ENCODE measurements at regions not wholly inside any gene's neighbourhood (a gene's known extent, or its start where the extent isn't known, plus 50 kb on each side); places are given as distances from the start of the nearest gene placed in this dataset.

DNA sequence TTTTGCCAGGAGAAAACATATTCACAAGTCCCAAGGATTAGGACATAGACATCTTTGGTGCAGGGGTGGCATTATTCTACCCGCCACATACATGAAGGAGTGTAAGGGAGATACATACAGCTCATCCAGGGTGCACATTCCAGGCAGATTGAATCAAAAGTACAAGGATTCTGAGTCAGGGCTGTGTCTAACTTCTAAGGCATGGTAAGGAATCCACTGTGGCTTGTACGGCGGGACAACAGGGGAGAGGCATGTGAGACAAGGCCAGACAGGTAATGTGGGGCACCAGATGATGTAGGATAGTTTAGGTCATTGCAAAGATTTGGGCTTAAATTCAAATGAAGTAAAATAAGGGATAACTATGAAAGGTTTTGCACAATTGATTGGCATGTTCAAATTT is 780.9 kb downstream of the C6orf118 start:
- TF ChIP-seq, protein P1, sequence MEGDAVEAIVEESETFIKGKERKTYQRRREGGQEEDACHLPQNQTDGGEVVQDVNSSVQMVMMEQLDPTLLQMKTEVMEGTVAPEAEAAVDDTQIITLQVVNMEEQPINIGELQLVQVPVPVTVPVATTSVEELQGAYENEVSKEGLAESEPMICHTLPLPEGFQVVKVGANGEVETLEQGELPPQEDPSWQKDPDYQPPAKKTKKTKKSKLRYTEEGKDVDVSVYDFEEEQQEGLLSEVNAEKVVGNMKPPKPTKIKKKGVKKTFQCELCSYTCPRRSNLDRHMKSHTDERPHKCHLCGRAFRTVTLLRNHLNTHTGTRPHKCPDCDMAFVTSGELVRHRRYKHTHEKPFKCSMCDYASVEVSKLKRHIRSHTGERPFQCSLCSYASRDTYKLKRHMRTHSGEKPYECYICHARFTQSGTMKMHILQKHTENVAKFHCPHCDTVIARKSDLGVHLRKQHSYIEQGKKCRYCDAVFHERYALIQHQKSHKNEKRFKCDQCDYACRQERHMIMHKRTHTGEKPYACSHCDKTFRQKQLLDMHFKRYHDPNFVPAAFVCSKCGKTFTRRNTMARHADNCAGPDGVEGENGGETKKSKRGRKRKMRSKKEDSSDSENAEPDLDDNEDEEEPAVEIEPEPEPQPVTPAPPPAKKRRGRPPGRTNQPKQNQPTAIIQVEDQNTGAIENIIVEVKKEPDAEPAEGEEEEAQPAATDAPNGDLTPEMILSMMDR (IDR thresholded peaks at IDR 0.05; ENCODE audit: insufficient read depth, low read length, poor library complexity, severe bottlenecking), result no peak
- Histone ChIP-seq H3K27me3 (replicated peaks; ENCODE audit: control insufficient read depth, insufficient read depth, low read length) (no peaks in the 10 kb centered on the region), H3K4me3 (replicated peaks; ENCODE audit: low read depth, low read length) (no peak overlapping the region), H3K36me3 (ENCODE audit: control insufficient read depth, insufficient read depth, low read length) (no peaks in the 10 kb centered on the region)
- no peak for DNase-seq (ENCODE audit: extremely low read depth, insufficient read length)

DNA sequence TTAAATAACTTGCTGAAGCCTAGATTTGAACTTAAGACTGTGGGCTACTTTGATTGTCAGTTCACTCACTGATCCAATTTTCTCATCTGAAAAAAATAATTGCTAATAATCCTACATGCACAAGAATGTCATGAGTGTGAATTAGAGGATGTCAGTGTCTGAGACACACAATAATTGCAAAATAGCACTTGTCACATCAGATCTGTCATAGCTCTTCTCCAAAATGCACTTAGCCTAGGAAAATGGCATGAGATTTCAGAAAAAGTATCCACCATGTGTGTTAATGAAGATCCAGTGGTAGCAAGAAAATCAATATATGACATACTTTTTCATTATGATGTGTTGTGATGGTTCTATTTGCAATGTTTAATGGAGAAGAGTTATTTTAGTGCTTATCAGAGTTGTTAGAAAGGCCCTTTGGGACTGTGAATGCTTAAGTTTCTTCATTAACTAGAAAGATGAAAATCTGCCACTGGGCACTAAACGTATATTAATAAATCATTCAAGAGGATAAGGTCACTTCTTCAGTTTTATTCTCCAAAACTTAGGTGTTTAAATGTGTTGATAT is 786.2 kb downstream of the C6orf118 start:
- no peak for DNase-seq (ENCODE audit: extremely low read depth, insufficient read length)
- no peaks in the 10 kb centered on the region for H3K27me3 ChIP-seq (replicated peaks; ENCODE audit: control insufficient read depth, insufficient read depth, low read length)
- H3K36me3 ChIP-seq (ENCODE audit: control insufficient read depth, insufficient read depth, low read length), result no peaks in the 10 kb centered on the region
- TF ChIP-seq, protein P1 (IDR thresholded peaks at IDR 0.05; ENCODE audit: insufficient read depth, low read length, poor library complexity, severe bottlenecking), result no peak
- H3K4me3 ChIP-seq (replicated peaks; ENCODE audit: low read depth, low read length), result no peak overlapping the region

DNA sequence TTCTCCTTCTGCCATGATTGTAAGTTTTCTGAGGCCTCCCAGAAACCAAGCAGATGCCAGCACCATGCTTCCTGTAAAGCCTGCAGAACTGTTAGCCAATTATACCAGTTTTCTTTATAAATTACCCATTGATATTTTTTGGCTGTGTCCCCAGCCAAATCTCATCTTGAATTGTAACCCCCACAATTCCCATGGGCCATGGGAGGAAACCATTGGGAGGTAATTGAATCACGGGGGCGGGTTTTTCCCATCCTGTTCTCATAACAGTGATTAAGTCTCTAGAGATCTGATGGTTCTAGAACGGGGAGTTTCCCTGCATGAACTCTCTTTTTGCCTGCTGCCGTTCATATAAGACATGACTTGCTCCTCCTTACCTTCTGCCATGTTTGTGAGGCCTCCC is 788.5 kb downstream of the C6orf118 start:
- TF ChIP-seq, protein P1 (IDR thresholded peaks at IDR 0.05; ENCODE audit: insufficient read depth, low read length, poor library complexity, severe bottlenecking), result no peak
- Histone ChIP-seq H3K36me3 (ENCODE audit: control insufficient read depth, insufficient read depth, low read length) (no peaks in the 10 kb centered on the region), H3K27me3 (replicated peaks; ENCODE audit: control insufficient read depth, insufficient read depth, low read length) (no peaks in the 10 kb centered on the region)

DNA sequence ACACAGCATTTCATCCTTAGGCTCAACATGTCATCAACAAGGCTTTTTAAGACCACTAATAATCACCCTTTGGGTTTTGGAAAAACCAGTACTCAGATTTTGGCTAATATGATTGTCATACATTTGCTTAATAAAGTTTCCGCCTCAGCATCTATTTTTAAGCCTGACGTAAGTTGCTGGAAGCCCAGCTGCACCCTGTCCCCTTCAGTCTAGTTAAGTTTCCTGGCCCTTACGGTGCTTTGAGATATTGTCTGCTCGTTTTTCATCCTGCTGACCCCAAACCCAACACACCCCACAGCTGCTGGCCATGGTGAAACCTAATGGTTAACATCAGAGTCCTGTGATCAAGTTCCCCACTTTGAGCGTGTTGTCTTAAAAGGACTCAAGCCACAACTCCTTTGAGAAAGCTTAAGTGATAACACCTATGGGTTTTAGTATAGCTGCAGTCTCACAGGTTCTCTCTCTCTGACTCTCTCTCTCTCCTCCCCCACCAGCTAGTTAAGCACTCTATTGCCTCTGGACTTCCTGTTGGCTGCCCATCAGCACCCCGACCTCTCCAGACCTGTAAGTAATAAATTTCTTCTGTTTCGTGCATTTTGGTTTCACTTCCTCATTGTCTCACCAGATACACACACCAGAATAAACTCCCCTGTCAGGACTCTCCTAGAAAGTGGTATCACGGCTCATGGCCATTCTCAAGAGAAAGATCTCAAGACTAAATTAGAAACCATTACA is 802.0 kb downstream of the C6orf118 start:
- TF ChIP-seq, protein P1 (IDR thresholded peaks at IDR 0.05; ENCODE audit: insufficient read depth, low read length, poor library complexity, severe bottlenecking), result no peak
- Histone ChIP-seq H3K4me3 (replicated peaks; ENCODE audit: low read depth, low read length) (peak overlapping the region; percentile 12; the same call in 1 of the 2 replicates), H3K27me3 (replicated peaks; ENCODE audit: control insufficient read depth, insufficient read depth, low read length) (no peaks in the 10 kb centered on the region), H3K36me3 (ENCODE audit: control insufficient read depth, insufficient read depth, low read length) (no peaks in the 10 kb centered on the region)
- peak; percentile 69 for DNase-seq (ENCODE audit: extremely low read depth, insufficient read length)

More for the DNA sequence above, 788.5 kb downstream of the C6orf118 start:
- no peak overlapping the region for H3K4me3 ChIP-seq (replicated peaks; ENCODE audit: low read depth, low read length)
- DNase-seq (ENCODE audit: extremely low read depth, insufficient read length), result no peak

DNA sequence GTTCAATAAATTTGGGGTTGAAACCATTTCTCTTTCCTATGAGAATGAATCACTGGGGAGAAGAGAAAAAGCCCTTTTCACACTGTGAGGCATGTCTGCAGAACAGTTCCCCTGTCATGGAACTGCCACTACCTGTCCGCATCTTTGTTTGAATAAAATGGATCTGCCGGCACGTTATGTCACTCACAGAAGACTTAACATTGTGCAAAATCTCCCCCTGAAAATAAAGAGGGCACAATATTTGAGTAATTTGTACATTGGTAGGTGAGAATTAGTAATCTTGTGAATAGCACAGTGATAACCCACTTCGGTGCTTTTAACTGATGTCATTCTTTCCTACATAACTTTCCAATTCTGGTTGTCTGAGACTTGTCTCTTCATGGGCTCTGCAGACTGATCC is 804.0 kb downstream of the C6orf118 start:
- no peaks in the 10 kb centered on the region for H3K36me3 ChIP-seq (ENCODE audit: control insufficient read depth, insufficient read depth, low read length)
- H3K27me3 ChIP-seq (replicated peaks; ENCODE audit: control insufficient read depth, insufficient read depth, low read length), result no peaks in the 10 kb centered on the region
- DNase-seq (ENCODE audit: extremely low read depth, insufficient read length), result peak; percentile 22
- TF ChIP-seq, protein P1 (IDR thresholded peaks at IDR 0.05; ENCODE audit: insufficient read depth, low read length, poor library complexity, severe bottlenecking), result no peak
- no peak overlapping the region for H3K4me3 ChIP-seq (replicated peaks; ENCODE audit: low read depth, low read length)

Data from GM06990 (cell line).